D721Med (cell line): ENCODE measurements at regions not wholly inside any gene's neighbourhood (a gene's known extent, or its start where the extent isn't known, plus 50 kb on each side); places are given as distances from the start of the nearest gene placed in this dataset.

Experiments used
- DNase-seq: peaks from one replicate; pipeline ENCODE4 v3.0.0; 2011; ENCODE audit warnings: low spot score; ENCODE audit not compliant: insufficient read length
- FAIRE-seq: peaks from 2 replicates; lab custom pipeline; 2011; peaks lifted over from hg19 to GRCh38; lab: Jason Lieb, UNC
- CTCF ChIP-seq: IDR thresholded peaks from 2 replicates; pipeline ENCODE4 v1.5.1; 2012; ENCODE audit warnings: mild to moderate bottlenecking, control low read depth; ENCODE audit not compliant: insufficient read depth; ENCODE audit errors: missing control alignments

- TF ChIP-seq CTCF: no peak
- FAIRE-seq (no peak), DNase-seq (no peak)
Measured at GRCh38 chr5:21121213-21121612, 1133.2 kb upstream of the CDH18 start.

- no peak for FAIRE-seq
Measured at GRCh38 chr5:21097661-21098060, 1109.7 kb upstream of the CDH18 start.

GRCh38 chr5:21094619-21095018 is 1106.6 kb upstream of the CDH18 start:
- FAIRE-seq: no peak

More at GRCh38 chr5:21097661-21098060, 1109.7 kb upstream of the CDH18 start:
- no peak for TF ChIP-seq CTCF
- DNase-seq: no peak

GRCh38 chr5:21087766-21088165 is 1099.8 kb upstream of the CDH18 start:
- DNase-seq (no peak), FAIRE-seq (no peak)
- TF ChIP-seq CTCF: no peak

More at GRCh38 chr5:21094619-21095018, 1106.6 kb upstream of the CDH18 start:
- no peak for DNase-seq
- TF ChIP-seq CTCF: no peak

GRCh38 chr5:21085791-21086190 is 1097.8 kb upstream of the CDH18 start:
- DNase-seq: no peak
- FAIRE-seq: no peak
- no peak for TF ChIP-seq CTCF

GRCh38 chr5:21071986-21072385 is 1084.0 kb upstream of the CDH18 start:
- DNase-seq: no peak
- no peak for TF ChIP-seq CTCF
- FAIRE-seq: no peak

GRCh38 chr5:21071421-21071820 is 1083.4 kb upstream of the CDH18 start:
- DNase-seq (no peak), FAIRE-seq (no peak)
- no peak for TF ChIP-seq CTCF
